Nucleus accumbens (tissue), 56 donors: ENCODE measurements at regions not wholly inside any gene's neighbourhood (a gene's known extent, or its start where the extent isn't known, plus 50 kb on each side); places are given as distances from the start of the nearest gene placed in this dataset.

Source experiments
- DNase-seq, 56 donors: peaks; one replicate each; lab custom pipeline; 2025; lab: John Stamatoyannopoulos, UW

DNA sequence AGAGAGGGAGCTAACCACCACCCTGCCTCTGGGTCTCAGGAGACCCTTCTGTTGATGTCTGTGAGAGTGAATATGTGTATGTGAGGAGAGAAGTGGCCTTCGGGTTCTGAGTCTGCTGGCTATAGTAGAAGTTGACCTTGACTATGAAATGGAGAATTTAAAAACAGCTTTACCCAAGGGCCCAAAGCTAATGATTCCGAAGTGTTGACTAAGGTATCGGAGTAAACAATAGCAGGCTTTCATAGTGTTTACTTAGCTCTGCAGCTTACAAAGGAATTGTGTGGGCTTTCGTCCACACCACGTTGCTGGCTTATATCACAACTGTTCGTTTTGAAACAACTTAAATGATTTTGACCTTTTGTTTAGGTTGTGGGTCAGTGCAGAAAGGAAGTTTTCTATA lies 126.5 kb upstream of the JAG1 start:
- DNase-seq = no peak

GRCh38 chr20:10802236-10802635 lies 128.4 kb upstream of the JAG1 start:
- DNase-seq = no peak

GRCh38 chr20:10805764-10806163 lies 132.0 kb upstream of the JAG1 start:
- DNase-seq = no peak

GRCh38 chr20:10806539-10806938 lies 132.7 kb upstream of the JAG1 start:
- no peak for DNase-seq

- DNase-seq = no peak
Measured at GRCh38 chr20:10807013-10807412, 133.2 kb upstream of the JAG1 start.

- no peak for DNase-seq
Measured at GRCh38 chr20:10812759-10813327, 139.0 kb upstream of the JAG1 start.

- no peak for DNase-seq
Measured at GRCh38 chr20:10823585-10823984, 149.8 kb upstream of the JAG1 start.

DNA sequence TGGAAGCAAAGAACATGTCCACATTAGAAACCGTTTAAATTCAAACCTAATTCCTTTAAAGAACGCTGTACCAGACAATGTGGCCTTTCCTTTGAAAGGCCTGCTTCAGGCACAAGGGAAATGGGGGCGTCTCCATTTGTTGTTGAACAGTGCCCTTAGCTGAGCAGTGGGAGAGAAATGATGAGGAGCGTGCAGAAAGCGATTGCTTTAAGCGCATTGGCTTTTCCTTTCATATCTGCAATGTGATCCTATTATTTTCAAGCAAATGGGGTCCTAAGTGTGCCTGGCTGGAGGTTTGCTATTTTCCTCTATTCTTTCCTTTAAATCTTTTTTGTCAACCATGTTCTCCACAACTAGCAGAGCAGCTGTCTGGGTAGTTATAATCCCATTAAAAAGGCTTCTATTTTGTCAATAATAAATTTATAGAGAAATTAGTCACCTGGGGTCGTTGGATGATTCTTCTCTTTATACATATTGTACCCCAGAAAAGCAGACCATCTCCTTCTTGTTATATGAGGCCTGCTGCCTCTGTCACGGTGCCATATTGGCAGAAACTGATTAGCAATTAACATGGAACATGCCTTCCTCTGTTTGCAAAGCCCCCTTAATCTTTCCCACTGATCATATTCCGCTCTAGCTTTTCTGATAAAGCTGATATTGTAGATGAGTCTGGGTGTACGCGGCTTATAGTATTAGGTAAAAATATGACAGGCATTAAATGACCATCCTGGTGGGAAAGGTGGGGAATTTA lies 151.1 kb upstream of the JAG1 start:
- no peak for DNase-seq

- no peak for DNase-seq
Measured at GRCh38 chr20:10826111-10826510, 152.3 kb upstream of the JAG1 start.

- no peak for DNase-seq
Measured at GRCh38 chr20:10828180-10828579, 154.4 kb upstream of the JAG1 start.

GRCh38 chr20:10832141-10832540 lies 158.3 kb upstream of the JAG1 start:
- no peak for DNase-seq

DNA sequence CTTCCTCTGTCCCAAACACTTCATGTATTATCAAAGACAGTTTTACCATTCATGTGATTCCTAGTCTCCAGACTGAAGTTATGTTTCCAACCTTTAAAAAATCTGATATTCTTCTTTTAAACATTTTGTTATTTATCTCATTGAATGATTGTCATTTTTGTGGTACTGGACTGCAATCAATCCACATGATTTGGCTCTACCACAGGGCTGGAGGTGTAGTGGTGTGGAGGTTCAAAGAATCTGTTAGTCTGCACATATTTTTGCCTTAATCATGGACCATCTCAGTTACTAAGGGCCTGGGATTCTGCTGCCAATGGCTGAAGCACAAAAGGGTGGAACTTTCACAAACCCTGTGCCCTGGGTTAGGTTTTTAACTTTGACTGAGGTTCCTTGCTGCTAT lies 164.1 kb upstream of the JAG1 start:
- no peak for DNase-seq

DNA sequence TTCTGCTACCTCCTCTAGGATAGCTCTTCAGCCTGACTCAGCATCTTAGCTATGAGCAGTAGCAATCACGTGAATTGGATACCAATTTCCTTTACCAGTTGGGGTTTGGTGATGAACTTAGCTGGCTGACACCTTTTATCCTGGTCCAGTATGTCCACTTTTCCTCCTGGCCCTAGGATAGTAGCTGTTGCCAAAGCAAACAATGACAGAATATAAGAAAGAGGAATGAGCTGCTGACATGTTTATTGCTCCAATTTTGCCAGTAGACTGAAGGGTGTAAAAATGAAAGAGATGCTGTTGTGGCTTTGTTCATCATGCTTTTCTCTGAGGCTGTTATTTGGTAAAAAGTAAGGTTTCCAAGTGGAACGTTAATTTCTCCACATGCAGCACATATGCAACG lies 168.3 kb upstream of the JAG1 start:
- DNase-seq = no peak

DNA sequence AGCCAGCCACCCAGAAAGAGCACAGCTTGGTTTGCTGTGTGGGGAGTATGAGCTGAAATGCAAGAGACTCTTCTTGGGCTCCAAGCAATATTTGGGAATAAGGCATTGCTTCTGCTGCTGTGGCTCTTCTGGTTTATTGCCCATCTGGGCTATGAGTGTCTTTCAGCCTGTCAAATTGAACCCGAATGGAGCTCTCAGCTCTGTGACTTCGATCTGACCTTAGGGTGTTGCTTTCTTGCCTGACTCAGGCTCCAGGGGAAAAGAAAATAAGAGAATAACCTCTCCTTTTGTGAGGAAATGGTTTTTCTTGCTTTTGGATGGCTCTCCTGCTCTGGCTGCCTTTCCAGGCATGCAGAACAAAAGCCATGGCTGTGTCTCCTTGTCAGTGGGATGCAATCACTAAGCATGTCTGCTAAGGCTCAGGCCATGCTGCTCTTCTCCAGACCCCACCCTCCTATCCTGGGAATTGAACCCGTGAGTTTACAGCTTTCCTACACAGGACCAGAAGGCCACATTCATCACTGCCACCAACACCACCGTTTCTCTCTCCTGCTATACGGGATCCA lies 169.4 kb upstream of the JAG1 start:
- DNase-seq = no peak

GRCh38 chr20:10846766-10847165 lies 173.0 kb upstream of the JAG1 start:
- no peak for DNase-seq

GRCh38 chr20:10848810-10849370 lies 175.1 kb upstream of the JAG1 start:
- no peak for DNase-seq

GRCh38 chr20:10853176-10853575 lies 179.4 kb upstream of the JAG1 start:
- no peak for DNase-seq

GRCh38 chr20:10853731-10854130 lies 179.9 kb upstream of the JAG1 start:
- DNase-seq = no peak

- DNase-seq = no peak
Measured at GRCh38 chr20:10854976-10855375, 181.2 kb upstream of the JAG1 start.

- no peak for DNase-seq
Measured at GRCh38 chr20:10855778-10856177, 182.0 kb upstream of the JAG1 start.

GRCh38 chr20:10856237-10857015 lies 182.6 kb upstream of the JAG1 start:
- DNase-seq = no peak
